Nucleus accumbens (tissue), 56 donors: ENCODE measurements at regions not wholly inside any gene's neighbourhood (a gene's known extent, or its start where the extent isn't known, plus 50 kb on each side); places are given as distances from the start of the nearest gene placed in this dataset.

Source experiments
- DNase-seq, 56 donors: peaks; one replicate each; lab custom pipeline; 2025; lab: John Stamatoyannopoulos, UW

DNA sequence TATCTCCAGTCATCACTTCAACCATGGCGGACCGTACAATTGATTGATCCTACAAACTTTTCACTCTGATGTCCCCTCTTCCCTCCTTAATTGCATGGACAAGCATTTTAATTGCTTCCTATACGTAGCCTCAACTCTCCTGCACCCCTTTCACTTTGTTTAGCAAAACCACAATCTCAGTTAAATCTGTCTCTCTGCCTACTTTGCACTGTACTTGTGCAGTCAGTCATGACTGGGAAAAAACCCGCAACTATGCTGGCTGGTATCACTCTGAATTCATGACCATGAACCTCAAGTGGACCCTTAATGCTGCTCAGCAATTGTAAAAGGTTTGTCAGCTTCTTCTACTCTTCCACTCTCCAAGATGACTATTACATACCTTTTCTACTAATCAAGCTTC is 51.7 kb upstream of the AFF2 start:
- DNase-seq: no peak
